ENCODE measurements at regions not wholly inside any gene's neighbourhood (a gene's known extent, or its start where the extent isn't known, plus 50 kb on each side); places are given as distances from the start of the nearest gene placed in this dataset.

GRCh38 chr1:47635597-47635996, 197.8 kb downstream of the FOXD2 start:
- TF ChIP-seq CTCF (conservative IDR thresholded peaks at IDR 0.05) (no peak), EZH2 (IDR thresholded peaks at IDR 0.05; ENCODE audit: low read depth) (no peak)
